DOHH2 (cell line): ENCODE measurements at regions not wholly inside any gene's neighbourhood (a gene's known extent, or its start where the extent isn't known, plus 50 kb on each side); places are given as distances from the start of the nearest gene placed in this dataset.

ENCODE experiments used
- CTCF ChIP-seq: fragments of 200-600 bp; sonication (generic); IDR thresholded peaks from one replicate; pipeline ENCODE4 v1.5.1; 2014; ENCODE audit warnings: antibody characterized with exemption, mild to moderate bottlenecking, low read depth, low read length; ENCODE audit not compliant: poor library complexity, severe bottlenecking
- EZH2phosphoT487 ChIP-seq: fragments of 200-600 bp; sonication (generic); IDR thresholded peaks from 2 replicates; pipeline ENCODE4 v1.6.1; 2017; ENCODE audit warnings: borderline replicate concordance, mild to moderate bottlenecking, antibody characterized with exemption, low read length, moderate library complexity, mixed read lengths

GRCh38 chr5:85784746-85785145 lies 833.0 kb upstream of the COX7C start:
- no peak for TF ChIP-seq CTCF
- no peak for TF ChIP-seq EZH2phosphoT487
